SK-N-MC (cell line): ENCODE measurements at regions not wholly inside any gene's neighbourhood (a gene's known extent, or its start where the extent isn't known, plus 50 kb on each side); places are given as distances from the start of the nearest gene placed in this dataset.

Experiments
- DNase-seq: peaks from one replicate; pipeline ENCODE4 v3.0.0-alpha.2; 2011; ENCODE audit warnings: low read depth, low spot score
- H3K27ac ChIP-seq: fragments of 200-600 bp; sonication (generic); 2 replicates; pipeline ENCODE4 v1.5.1; 2016; ENCODE audit warnings: mixed run types
- H3K36me3 ChIP-seq: fragments of 200-600 bp; sonication (generic); 2 replicates; pipeline ENCODE4 v1.6.1; 2017; ENCODE audit warnings: antibody characterized with exemption, low read length, mixed read lengths; ENCODE audit not compliant: insufficient read depth
- H3K4me3 ChIP-seq: fragments of 200-600 bp; sonication (generic); 2 replicates; pipeline ENCODE4 v1.5.1; 2016
- H3K9ac ChIP-seq: fragments of 200-600 bp; sonication (generic); 2 replicates; pipeline ENCODE4 v1.8.0; 2017; ENCODE audit warnings: mixed run types, mixed read lengths; ENCODE audit not compliant: insufficient read length
- H3K9me3 ChIP-seq: fragments of 200-600 bp; sonication (generic); 2 replicates; pipeline ENCODE4 v1.6.1; 2017; ENCODE audit warnings: low read depth, mild to moderate bottlenecking, antibody characterized with exemption, low read length, moderate library complexity, mixed read lengths
- EZH2 ChIP-seq: fragments of 200-600 bp; sonication (generic); IDR thresholded peaks from one replicate; pipeline ENCODE4 v1.6.1; 2017; ENCODE audit warnings: antibody characterized with exemption
- FOXP2 ChIP-seq: optimal IDR thresholded peaks from 2 replicates; pipeline ENCODE3; 2011; ENCODE audit warnings: mild to moderate bottlenecking, moderate library complexity; ENCODE audit not compliant: insufficient read depth; ENCODE audit errors: extremely low read length, control extremely low read depth
- POLR2AphosphoS5 ChIP-seq: IDR thresholded peaks from 2 replicates; pipeline ENCODE4 v1.6.1; 2012; ENCODE audit warnings: mild to moderate bottlenecking, low read depth, low read length, borderline replicate concordance

DNA sequence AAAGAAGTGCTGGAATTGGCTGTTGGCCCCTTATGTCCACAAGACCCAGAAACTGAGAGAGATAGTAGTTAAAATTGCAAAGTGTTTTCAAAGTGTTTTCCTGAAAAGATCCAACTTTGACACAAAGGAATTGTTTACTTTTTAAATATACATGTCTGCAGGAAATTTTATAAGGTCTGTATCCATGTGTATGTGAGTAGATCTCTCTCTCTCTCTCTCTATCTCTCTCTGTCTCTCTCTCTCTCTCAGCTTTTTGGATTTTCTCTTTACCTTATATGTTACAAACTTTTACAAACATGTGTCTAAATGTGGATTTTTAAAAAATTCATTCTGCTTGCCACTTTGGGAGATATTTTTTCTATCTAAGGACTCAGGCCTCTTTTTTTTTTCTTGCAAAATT lies 358.6 kb downstream of the SIPA1L2 start:
- Histone ChIP-seq H3K9me3 (no peaks in the 10 kb centered on the region), H3K36me3 (no peaks in the 10 kb centered on the region), H3K27ac (no peak overlapping the region), H3K9ac (no peak overlapping the region), H3K4me3 (no peak overlapping the region)
- no peak for TF ChIP-seq POLR2AphosphoS5
- no peak for DNase-seq

GRCh38 chr1:232269988-232270387 lies 359.9 kb downstream of the SIPA1L2 start:
- no peaks in the 10 kb centered on the region for H3K36me3 ChIP-seq
- no peak overlapping the region for H3K4me3 ChIP-seq
- no peak for DNase-seq
- no peak overlapping the region for H3K9ac ChIP-seq
- no peaks in the 10 kb centered on the region for H3K9me3 ChIP-seq
- no peak overlapping the region for H3K27ac ChIP-seq
- no peak for TF ChIP-seq POLR2AphosphoS5
- TF ChIP-seq EZH2: no peak
- TF ChIP-seq FOXP2: no peak

- DNase-seq: no peak
- Histone ChIP-seq H3K9me3 (no peaks in the 10 kb centered on the region), H3K27ac (no peak overlapping the region), H3K9ac (no peak overlapping the region), H3K36me3 (no peaks in the 10 kb centered on the region), H3K4me3 (no peak overlapping the region)
- no peak for TF ChIP-seq EZH2
- TF ChIP-seq POLR2AphosphoS5: no peak
- TF ChIP-seq FOXP2: no peak
Observed at GRCh38 chr1:232267837-232268598, 361.9 kb downstream of the SIPA1L2 start.

DNA sequence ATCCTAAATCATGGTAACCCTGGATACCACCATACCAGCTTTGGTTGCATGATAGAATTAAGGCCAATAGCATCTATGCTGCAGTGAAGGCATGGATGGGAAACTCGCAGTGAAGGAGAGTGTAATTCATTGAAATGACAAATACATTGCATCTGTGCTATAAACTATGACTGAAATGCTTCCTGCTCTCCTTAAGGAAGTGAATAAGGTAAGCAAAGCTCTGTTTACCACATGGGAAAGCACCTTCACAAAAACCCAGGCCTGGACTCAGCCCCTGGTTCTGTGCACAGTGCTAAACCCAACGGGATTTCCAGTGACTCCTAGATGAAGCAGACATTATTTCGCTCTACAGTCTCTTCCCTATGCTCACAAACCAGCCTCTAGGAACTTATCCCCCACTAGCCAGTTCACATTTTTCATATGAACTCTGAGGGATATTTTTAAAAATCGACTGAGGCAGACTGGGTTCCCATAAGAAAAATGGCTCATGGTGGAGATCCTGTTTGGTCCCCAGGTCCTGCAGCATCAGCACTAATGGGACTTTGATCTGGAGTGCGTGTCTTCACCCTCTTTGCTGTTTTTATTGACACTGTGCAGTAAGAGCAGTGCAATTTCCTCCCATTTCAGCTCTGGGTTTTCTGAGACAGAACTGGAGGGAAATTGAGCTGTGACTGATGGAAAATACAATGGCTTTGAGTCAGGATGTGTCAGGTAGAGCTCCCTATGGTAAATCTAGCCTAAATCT lies 362.7 kb downstream of the SIPA1L2 start:
- H3K4me3 ChIP-seq: no peak overlapping the region
- no peaks in the 10 kb centered on the region for H3K36me3 ChIP-seq
- no peak overlapping the region for H3K27ac ChIP-seq
- H3K9me3 ChIP-seq: no peaks in the 10 kb centered on the region
- DNase-seq: no peak
- no peak overlapping the region for H3K9ac ChIP-seq
- TF ChIP-seq POLR2AphosphoS5 (no peak), EZH2 (no peak), FOXP2 (no peak)

GRCh38 chr1:232263452-232263851 lies 366.5 kb downstream of the SIPA1L2 start:
- Histone ChIP-seq H3K4me3 (no peak overlapping the region), H3K9me3 (no peaks in the 10 kb centered on the region), H3K9ac (no peak overlapping the region), H3K27ac (no peak overlapping the region), H3K36me3 (no peaks in the 10 kb centered on the region)
- TF ChIP-seq FOXP2 (no peak), POLR2AphosphoS5 (no peak), EZH2 (no peak)
- no peak for DNase-seq

GRCh38 chr1:232262991-232263390 lies 366.9 kb downstream of the SIPA1L2 start:
- H3K36me3 ChIP-seq: no peaks in the 10 kb centered on the region
- TF ChIP-seq POLR2AphosphoS5 (no peak), FOXP2 (no peak), EZH2 (no peak)
- no peak overlapping the region for H3K27ac ChIP-seq
- no peak for DNase-seq
- no peak overlapping the region for H3K4me3 ChIP-seq
- no peaks in the 10 kb centered on the region for H3K9me3 ChIP-seq
- H3K9ac ChIP-seq: no peak overlapping the region

DNA sequence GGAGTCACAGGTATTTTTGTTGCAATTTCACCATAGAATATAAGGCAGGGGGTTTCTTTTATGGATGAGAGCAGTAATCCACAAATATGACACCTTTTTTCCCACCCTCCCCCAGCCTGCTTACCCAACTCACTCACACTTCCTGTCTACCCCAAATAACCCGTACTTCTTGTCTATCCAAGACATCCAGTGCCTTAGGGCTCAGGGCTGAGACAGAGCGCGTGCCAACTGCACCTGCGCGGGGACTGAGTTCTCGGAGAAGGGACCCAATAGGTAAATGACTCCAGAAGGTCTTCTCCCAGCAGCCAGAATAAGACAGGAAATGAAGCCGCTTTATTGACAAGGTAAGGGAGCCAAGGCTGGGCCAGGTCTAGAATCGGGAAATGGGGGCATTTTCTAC lies 369.1 kb downstream of the SIPA1L2 start:
- H3K9me3 ChIP-seq: no peaks in the 10 kb centered on the region
- no peak overlapping the region for H3K27ac ChIP-seq
- no peaks in the 10 kb centered on the region for H3K36me3 ChIP-seq
- no peak overlapping the region for H3K9ac ChIP-seq
- TF ChIP-seq POLR2AphosphoS5 (no peak), FOXP2 (no peak), EZH2 (no peak)
- H3K4me3 ChIP-seq: no peak overlapping the region
- DNase-seq: no peak

- no peak overlapping the region for H3K27ac ChIP-seq
- no peaks in the 10 kb centered on the region for H3K36me3 ChIP-seq
- no peak overlapping the region for H3K9ac ChIP-seq
- no peaks in the 10 kb centered on the region for H3K9me3 ChIP-seq
- no peak overlapping the region for H3K4me3 ChIP-seq
- TF ChIP-seq POLR2AphosphoS5: no peak
- no peak for TF ChIP-seq FOXP2
- no peak for TF ChIP-seq EZH2
- no peak for DNase-seq
Observed at GRCh38 chr1:232260045-232260444, 369.9 kb downstream of the SIPA1L2 start.

GRCh38 chr1:232259333-232259732 lies 370.6 kb downstream of the SIPA1L2 start:
- no peak overlapping the region for H3K4me3 ChIP-seq
- TF ChIP-seq POLR2AphosphoS5 (no peak), FOXP2 (no peak), EZH2 (no peak)
- H3K9me3 ChIP-seq: no peaks in the 10 kb centered on the region
- H3K27ac ChIP-seq: no peak overlapping the region
- H3K36me3 ChIP-seq: no peaks in the 10 kb centered on the region
- no peak for DNase-seq
- H3K9ac ChIP-seq: no peak overlapping the region
